ENCODE measurements at regions not wholly inside any gene's neighbourhood (a gene's known extent, or its start where the extent isn't known, plus 50 kb on each side); places are given as distances from the start of the nearest gene placed in this dataset.

DNA sequence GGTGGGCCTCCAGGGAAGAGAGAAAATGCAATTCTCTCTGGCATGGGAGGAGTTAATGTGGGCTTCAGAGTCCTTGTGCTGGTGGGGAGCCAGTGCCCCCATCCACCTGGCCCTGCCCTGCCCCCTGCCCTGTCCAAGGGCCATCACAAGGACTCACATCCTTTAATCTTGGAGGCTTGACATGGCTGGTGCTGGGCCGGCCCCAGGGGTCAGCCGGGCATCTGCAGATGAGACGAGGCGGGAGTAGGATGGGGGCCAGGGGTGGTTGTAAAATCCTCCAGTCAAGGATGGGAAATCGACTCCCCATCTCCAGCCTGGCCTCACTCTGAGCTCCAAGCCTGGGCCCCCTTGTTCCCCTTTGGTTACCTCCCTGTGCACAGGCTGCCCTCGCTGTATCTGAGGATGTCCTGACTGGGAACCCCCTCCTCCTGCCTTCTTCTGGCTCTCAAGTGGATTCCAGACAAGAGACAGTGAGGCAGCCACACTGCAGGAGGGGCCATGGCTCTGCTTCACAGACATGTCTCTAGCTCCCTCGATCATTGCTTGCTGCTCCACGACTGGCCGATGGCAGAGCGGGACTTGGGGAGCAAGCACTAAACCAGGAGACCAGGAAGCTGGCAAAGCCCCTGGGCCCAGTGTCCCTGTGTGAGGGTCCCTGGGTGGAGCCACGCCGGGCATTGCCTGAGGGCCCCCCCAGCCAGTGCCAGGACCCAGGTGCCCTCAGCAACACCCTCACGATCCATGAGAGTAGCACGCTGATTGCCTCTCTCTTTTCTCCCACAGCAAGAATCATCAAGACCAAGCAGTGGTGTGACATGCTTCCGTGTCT lies 1120.5 kb downstream of the BRD1 start:
- no peak for DNase-seq

DNA sequence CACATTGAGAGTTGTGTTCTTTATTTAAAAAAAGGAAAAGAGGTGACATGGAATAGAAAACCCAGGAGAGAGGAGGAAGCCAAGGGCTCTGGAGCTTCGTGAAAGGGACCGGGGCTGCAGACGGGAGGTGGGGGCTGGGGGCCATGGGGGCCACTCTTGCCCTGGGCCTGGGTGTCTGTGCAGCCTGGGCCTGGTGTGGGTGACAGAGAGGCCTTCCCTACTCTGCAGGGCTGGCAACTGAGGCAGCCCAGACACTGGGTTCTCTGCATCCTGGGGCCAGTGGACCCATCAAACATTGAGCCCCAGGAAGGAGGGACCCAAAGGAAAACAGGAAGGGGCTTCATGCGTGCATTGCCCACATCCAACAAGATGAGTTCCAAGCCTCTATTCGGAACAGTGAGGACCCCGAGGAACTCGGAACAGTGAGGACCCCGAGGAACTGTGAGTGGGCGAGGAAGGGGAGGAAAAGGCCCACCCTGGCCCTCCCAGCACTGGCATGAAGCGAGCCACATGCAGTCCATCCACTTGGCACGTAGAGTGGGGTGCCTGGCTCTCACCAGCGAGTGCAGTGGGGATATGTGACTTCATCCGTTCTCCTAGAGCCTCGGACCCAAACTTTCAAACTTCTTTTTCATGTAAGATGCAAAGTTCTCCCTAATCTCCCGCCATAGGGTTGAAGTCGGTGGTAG lies 1121.6 kb downstream of the BRD1 start:
- DNase-seq: no peak

DNA sequence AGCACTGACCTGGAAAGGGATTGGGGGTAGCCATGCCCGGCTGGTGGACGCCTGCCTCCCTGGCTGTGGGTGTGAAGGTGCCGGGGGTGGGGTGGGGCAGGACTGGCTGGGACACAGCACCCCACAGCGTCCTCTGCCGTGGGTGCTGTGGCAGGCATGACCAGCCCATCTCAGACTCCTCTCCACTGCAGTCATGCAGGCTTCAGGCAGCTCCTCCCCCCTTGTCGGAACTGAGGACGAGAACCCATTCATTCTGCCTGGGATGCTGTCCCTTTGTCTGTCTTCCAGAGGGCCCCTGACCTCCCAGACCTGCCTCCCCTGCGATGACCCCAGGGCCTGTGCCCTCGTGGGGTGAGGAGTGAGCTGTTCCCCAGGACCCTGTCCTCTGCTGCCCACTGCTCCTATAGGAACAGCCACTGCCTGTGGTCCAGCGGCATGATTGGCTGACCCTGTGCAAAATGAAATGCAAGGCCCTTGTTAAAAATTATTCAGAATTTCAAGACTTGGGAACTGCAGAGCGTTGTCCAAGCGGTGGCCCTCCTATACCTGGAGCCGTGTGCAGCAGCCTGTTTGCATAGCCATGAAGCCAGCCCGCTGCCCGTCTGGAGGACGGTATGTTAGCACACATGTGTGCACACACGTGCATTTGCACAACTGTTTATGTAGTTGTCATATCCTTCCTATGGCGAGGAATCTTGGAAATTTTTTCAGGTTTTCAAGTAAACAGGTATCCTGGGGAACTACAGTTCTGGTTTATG lies 1122.3 kb downstream of the BRD1 start:
- DNase-seq: no peak

DNA sequence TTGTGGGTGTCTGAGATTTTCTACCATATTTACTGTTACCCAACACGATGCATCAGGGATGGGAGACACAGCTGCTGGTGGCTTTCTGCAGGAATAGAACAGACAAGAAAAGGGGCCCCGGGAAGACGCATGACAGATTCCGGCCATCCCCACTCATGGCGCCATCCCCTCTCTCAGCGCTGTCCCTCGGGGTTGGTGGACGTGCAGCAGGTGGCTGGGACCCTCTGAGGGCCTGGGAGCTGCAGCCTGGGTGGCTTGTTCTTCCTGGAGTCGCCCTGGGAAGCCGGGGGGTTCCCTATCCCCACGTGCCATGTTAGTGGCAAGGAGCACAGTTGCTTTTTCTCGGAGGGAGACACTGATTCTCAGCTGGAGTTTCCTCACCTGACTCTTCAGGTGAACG lies 1123.3 kb downstream of the BRD1 start:
- DNase-seq: no peak

DNA sequence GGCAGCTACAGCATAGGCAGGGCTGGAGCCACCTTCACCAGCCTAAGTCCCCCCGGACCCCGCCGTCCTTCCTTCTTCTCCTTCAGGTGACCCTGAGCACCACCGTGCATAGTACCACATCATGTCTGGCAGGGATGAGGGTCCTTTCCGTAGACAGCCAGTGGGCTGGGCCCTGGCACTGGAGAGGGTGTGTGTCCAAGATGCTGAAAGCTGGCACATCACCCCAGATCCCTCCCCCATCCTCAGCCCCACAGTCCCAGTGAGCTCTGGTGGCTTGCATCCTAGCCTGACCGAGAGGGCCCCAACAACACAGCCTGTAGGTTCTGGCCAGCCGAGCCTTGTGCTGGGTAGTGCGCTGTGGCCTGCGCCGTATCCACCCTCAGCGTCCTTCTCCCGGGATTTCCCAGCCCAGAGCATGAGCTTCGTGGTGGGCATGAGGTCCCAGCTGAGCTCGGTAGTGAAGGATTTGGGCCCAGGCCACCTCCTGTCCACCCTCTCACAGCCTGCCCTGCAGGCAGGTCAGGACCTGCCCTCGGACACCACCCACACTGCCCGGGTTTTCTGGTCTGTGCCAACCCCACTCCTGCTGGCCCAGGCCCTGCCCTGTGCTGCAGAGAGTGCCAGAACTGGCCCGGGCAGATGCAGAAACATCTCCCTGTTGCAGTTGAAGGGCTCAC lies 1124.3 kb downstream of the BRD1 start:
- DNase-seq: no peak

DNA sequence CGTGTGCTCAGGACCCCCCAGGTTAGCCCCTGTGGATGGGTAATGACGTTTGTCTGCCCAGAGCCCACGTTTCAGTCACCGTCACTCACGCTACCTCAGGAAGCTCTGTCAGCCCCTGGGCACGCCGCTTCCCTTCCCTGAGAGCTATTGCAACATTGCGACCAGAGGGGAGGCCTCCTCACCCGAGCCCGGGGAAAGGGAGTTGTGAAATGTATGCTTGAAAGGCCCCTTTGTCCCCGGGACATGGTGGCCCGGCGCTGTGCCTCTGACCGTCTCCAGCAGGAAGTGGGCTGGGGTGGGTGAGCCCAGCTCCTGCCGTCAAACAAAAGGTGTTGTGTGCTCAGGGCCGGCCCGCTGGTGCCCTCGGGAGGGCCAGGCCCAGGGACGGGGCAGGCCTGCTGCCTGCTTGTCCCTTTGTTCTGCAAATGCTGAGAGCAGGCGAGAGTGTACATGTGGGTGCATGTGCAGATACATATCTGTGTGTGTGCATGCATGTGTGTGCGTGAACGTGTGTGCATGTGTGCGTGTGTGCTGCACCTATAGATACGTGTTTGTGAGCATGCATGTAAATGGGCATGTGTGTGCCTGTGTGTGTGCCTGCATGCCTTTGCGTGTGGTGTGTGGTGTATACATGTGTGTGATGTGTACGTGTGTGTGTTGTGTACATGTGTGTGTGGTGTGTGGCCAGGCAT lies 1125.0 kb downstream of the BRD1 start:
- no peak for DNase-seq

DNA sequence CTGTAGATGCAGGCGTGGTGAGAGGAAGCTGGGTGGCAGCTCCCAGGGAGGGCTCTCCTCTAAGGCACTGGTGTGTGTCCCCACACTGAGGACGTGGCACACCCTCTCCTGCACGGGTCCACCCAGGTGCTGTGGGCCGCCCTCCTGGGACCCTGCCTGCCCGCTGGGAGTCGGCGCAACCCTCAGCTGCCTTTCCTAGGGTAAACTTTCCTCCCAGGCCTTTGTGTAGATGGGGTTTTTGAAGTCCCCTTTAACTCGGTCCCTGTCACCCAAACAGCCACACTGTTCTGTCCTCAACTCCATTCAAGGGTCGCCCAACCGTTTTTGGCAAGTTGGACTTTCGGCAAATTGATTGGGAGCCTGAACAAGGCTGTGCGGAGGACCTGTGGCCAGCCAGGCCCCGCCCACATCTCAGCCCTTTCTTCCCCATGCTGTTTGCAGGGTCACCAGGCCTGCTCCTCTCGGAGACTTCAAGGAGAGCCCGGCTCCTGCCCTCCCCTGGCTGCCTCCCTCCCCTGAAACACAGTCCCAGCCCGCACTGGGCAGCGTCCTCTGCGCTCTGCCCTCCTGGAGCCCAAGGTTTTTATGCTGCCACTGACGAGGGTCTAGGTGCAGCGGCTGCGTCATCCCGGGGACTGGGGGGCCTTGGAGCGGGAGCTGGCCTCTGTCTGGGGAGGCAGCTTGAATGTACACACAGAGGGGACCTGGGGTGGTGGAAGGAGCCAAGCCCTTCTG lies 1126.2 kb downstream of the BRD1 start:
- DNase-seq: no peak

DNA sequence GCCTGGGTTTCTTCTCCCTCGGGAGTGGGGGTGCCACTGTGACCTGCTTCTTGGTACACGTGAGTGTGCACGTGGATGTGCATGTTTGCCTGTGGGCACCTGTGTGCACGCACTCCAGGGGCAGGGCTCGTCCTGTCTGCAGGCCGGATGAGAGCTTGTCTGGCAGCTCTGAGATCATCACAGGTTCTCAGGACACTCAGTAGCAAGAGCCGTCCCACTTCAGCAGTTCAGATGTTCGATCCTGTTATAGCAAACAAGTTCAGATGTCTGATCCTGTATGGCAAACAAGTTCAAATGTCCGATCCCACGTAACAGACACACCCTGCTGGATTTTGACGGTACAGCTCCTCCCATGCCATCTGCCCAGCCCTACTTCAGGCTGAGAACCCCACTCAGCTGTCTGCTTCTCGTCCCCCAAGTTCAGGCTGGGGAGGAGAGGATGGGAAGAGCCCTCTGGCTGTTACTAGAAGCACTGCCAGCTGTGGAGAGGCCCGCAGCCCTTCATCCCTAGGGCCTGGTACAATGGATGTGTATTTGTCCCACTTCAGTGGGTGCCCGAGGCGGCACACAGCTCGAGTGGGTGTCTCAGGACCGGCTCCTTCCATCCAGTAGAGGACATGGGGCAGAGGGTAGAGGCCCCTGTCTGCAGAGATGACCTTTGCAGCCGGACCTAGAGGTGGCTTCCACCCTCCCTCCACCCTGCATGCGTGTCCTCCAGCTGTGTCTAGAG lies 1126.9 kb downstream of the BRD1 start:
- DNase-seq: no peak

DNA sequence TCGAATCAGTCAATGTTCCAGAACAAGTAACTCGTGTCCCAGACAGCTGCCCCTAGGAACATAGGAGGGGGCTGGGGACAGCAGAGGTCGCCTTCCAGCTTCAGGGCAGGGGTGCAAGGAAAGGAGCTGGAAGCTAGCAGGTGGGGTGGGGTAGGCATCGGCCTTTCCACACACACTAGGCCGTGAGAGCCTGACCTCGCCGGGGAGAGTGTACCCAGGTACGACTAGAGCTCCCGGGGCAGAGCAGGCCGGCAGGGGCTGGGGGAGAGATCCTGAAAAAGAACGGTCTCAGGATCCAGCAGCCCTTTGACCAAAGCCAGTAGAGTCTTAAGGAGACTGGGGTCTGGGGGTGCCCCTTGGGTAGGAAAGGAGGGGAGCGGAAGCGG lies 1127.5 kb downstream of the BRD1 start:
- DNase-seq: no peak

DNA sequence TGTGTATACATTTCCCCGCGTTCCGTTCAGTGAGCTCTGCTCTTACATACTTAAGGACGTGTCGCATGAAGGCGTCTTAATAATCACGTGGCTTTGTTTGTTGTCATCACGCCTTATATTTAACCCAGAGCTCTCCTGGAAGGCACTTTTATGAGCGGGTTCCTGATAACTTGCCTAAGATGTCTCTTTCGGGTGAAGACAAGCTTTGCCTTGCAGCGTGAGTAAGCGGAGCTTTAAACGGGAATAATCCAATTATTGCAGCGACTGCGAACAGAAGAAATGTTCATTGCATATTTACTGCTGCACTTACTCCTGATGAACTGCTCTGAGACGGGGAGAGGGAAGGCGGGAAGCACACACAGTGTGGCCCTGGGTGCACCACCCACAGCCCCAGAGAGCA lies 1128.2 kb downstream of the BRD1 start:
- no peak for DNase-seq

DNA sequence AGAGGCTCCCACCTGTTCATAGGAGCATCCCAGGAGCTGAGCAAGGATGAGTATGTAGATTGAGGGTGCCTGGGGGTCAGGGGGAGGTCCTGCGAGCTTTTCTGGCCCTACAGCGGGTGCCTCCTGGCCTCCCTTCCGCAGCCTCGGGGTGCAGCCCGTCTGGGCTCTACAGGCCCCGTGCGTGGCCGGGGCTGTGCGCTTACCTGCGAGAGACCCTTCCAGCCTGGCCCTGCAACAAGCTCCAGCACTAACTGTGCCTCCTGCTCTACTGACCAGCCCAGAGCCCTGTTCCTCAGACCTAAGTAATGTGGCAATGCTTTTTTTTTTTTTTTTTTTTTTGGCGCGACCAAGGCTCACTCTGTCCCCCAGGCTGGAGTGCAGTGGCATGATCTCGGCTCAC lies 1129.1 kb downstream of the BRD1 start:
- DNase-seq: no peak

DNA sequence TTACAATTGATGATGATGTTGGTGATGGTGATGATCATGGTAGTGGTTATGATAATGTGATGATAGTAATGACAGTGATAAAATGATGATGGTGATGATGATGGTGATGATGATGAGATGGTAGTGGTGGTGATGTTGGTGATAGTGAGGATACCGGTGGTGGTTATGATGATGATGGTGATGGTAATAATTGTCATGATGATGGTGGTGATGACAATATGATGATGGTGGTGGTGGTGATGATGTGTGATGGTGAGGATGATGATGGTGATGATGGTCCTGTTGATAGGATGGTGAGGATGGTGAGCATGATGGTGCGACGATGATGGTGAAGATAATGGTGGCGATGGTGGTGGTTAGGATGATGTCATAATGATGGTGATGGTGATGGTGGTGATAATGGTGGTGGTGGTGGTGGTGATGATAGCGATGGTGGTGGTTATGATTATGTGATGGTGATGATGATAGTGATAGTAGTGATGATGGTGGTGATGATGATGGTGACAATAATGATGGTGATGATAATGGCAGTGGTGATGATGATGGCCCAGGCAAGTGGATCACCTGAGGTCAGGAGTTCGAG lies 1129.9 kb downstream of the BRD1 start:
- no peak for DNase-seq

DNA sequence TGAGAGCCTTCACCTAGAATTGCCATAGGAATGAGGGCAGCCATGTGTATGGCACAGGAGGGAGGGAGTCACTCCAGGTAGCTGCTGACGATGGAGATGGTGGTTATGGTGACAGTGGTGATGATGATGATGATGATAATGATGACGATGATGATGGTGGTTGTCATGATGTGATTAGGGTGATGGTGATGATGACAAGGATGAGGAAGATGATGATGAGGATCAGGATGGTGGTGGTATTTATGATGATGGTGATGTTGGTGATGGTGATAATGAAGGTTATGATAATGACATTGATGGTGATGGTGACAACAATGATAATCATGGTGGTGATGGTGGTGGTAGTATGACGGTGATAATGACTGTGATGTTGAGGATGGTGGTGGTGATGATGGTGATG lies 1130.5 kb downstream of the BRD1 start:
- no peak for DNase-seq

DNA sequence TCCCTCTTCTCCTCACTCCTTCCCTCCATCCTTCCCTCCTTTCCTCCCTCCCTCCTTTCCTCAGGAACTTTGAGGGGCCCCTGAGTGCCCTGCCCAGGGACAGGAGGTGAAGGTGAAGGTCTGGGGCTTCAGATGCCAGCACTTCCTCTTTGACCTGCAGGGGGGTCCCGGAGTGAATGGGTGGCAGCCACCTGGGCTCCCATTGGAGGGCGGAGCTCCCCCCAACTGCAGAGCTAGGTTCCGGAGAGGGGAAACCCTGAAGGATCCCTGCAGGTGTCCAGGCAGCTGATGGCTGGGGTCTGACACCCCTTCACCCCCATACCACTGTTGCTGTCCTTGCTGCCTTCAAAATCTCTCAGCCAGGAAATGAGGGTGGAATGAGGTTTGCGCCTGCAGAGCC lies 1131.3 kb downstream of the BRD1 start:
- no peak for DNase-seq

DNA sequence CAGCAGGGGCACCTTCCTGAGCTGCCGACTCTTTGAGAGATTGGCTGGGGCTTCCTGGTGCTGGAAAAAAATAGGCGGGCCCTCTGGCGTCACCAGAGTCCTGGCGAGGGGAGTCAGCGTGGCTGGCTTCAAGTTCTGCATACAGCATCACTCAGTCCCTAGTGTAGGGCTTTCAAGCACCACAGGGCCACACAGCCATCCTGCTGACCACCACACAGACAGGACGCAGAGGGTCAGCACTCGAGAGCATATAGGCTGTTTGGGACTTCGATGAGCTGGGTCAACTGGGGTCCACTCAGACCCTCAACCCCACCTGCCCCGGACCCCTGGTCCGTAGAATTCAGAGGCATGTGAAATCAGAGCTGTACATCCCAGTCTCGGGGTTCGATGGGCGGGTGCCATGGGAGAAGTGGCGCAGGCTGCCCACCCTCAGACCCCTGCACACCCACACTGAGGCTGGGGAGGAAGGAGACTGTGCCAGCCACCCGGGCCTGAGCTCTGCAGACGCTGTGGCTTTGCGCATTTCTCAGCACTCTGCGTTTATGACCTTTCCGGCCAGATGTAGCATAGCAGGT lies 1131.9 kb downstream of the BRD1 start:
- no peak for DNase-seq

DNA sequence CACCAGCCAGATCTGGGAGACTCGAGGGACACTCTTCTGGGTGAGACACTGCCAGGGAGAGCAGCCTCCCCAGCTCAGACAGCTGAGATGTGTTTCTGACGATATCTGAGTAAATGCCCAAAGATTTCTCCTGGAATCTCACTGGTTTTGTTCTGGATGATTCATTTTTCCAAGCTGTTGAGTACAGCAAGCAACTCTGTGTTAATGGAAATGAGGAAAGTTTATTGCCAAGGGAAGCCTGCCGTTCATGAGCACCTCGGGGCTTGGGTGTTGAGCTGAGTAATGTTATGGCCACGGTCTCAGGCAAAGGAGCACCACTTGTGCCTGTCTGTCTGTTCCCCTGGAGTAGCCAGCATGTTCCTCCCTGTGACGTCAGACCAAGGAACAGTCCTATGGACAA lies 1132.4 kb downstream of the BRD1 start:
- no peak for DNase-seq

DNA sequence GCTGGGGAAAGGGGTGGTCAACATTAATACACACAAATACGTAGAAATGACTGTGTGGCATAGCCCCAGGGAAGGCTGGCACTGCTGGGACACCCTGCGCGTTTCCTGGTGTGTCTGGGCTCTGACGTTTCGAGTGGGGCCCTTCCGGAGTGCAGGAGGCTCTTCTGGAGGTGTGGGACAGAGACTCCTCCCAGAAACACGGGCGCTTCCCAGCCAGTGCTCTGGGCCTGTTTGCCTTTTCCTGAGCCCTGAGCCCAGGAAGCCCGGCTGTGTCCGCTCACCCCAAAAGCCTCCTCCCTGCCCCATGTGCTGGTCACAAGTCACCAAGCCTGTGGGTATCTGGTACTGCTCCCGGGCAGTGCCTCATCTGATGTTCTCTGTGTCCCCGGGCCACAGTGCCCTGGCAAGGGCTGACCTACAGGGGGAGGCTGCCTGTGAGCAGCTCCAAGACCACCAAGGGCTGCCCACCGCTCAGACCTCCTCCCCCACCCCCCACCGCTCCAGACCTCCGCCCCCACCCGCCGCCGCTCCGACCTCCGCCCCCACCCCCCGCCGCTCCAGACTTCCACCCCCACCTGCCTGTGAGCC lies 1133.3 kb downstream of the BRD1 start:
- DNase-seq: no peak

DNA sequence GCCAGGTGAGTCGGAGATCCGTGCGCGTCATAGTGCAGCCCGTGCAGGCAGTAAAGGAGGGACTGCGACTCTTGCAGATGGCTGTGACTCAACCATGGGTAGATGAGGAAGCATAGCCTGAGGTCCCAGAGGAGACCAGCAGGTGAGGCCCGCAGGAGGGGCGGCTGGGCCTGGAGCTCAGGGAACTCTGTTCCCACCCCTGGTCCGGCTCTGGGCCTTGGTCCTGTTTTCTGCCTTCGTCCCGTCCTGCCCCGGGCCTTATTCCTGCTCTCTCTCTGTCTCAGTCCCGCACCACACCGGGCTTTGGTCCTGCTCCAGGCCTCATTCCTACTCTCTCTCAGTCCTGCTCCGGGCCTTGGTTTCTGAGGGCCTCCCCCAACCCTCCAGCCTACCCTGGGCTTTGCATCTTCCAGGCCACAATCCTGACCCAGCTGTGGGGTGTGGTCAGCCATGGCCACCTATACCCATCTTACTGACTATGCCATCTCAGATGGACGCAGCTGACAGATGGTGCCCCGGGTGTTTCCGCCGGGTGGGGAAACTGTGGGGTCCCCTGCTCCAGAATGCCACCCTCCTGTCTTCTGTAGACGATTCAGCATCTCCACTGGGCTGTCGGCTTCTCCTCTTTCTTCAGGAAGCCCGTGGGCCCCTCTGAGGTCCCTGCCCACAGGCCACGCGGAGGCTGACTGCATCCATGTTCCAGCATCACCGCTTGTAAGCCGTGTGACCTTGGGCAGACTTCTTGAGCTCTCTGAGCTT lies 1134.1 kb downstream of the BRD1 start:
- DNase-seq: no peak

All from skin of body (tissue), 1 donor.